ENCODE measurements at regions not wholly inside any gene's neighbourhood (a gene's known extent, or its start where the extent isn't known, plus 50 kb on each side); places are given as distances from the start of the nearest gene placed in this dataset.

- no peak overlapping the region for H3K4me3 ChIP-seq (replicated peaks; ENCODE audit: low read depth, low read length)
- no peak for TF ChIP-seq CTCF (IDR thresholded peaks at IDR 0.05; ENCODE audit: low read depth, low read length, missing control alignments)
- no peak for DNase-seq (ENCODE audit: extremely low read depth, low read depth)
Measured at GRCh38 chr12:89950421-89950820, 241.8 kb upstream of the ATP2B1 start.

GRCh38 chr12:89949457-89950195 is 241.0 kb upstream of the ATP2B1 start:
- peak; percentile 93 for DNase-seq (ENCODE audit: extremely low read depth, low read depth)

GRCh38 chr12:89948271-89949175 is 239.9 kb upstream of the ATP2B1 start:
- no peak overlapping the region for H3K4me3 ChIP-seq (replicated peaks; ENCODE audit: low read depth, low read length)
- TF ChIP-seq CTCF (IDR thresholded peaks at IDR 0.05; ENCODE audit: low read depth, low read length, missing control alignments): no peak
- no peak for DNase-seq (ENCODE audit: extremely low read depth, low read depth)

More at GRCh38 chr12:89949457-89950195, 241.0 kb upstream of the ATP2B1 start:
- no peak overlapping the region for H3K4me3 ChIP-seq (replicated peaks; ENCODE audit: low read depth, low read length)
- peak; percentile 25 for TF ChIP-seq CTCF (IDR thresholded peaks at IDR 0.05; ENCODE audit: low read depth, low read length, missing control alignments)

GRCh38 chr12:89947437-89948270 is 239.0 kb upstream of the ATP2B1 start:
- no peak for TF ChIP-seq CTCF (IDR thresholded peaks at IDR 0.05; ENCODE audit: low read depth, low read length, missing control alignments)
- DNase-seq (ENCODE audit: extremely low read depth, low read depth): peak; percentile 93
- H3K4me3 ChIP-seq (replicated peaks; ENCODE audit: low read depth, low read length): no peak overlapping the region

- H3K4me3 ChIP-seq (replicated peaks; ENCODE audit: low read depth, low read length): no peak overlapping the region
- no peak for TF ChIP-seq CTCF (IDR thresholded peaks at IDR 0.05; ENCODE audit: low read depth, low read length, missing control alignments)
- DNase-seq (ENCODE audit: extremely low read depth, low read depth): no peak
Measured at GRCh38 chr12:89946518-89947135, 238.0 kb upstream of the ATP2B1 start.

- H3K4me3 ChIP-seq (replicated peaks; ENCODE audit: low read depth, low read length): no peak overlapping the region
- TF ChIP-seq CTCF (IDR thresholded peaks at IDR 0.05; ENCODE audit: low read depth, low read length, missing control alignments): no peak
- no peak for DNase-seq (ENCODE audit: extremely low read depth, low read depth)
Measured at GRCh38 chr12:89945123-89945522, 236.5 kb upstream of the ATP2B1 start.
